ENCODE measurements at regions not wholly inside any gene's neighbourhood (a gene's known extent, or its start where the extent isn't known, plus 50 kb on each side); places are given as distances from the start of the nearest gene placed in this dataset.
A peak's percentile ranks its signal among the peaks of the same experiment; 100 is the strongest.

DNA sequence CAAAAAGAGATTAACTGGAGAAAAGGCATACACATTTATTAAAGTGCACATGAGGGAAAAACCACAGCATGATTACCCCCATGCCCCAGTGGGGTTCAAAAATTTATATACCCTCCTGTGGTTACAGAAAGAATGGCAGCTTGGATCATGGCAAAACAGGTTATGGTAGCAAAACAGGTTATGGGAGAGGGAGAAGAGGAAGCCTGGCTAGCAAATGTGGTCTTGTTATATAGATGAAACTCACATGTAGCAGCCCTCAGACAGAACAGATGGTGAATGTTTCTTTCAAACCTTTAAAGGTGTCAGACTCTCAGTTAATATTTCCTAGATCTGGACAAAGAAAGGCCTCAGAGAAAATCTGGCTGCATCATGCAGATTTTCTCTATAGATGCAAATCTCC is 178.2 kb upstream of the ZC3H15 start:
- no peak overlapping the region for H3K27ac ChIP-seq
- TF ChIP-seq ZFX (IDR thresholded peaks at IDR 0.05): no peak
- TF ChIP-seq, protein P1, sequence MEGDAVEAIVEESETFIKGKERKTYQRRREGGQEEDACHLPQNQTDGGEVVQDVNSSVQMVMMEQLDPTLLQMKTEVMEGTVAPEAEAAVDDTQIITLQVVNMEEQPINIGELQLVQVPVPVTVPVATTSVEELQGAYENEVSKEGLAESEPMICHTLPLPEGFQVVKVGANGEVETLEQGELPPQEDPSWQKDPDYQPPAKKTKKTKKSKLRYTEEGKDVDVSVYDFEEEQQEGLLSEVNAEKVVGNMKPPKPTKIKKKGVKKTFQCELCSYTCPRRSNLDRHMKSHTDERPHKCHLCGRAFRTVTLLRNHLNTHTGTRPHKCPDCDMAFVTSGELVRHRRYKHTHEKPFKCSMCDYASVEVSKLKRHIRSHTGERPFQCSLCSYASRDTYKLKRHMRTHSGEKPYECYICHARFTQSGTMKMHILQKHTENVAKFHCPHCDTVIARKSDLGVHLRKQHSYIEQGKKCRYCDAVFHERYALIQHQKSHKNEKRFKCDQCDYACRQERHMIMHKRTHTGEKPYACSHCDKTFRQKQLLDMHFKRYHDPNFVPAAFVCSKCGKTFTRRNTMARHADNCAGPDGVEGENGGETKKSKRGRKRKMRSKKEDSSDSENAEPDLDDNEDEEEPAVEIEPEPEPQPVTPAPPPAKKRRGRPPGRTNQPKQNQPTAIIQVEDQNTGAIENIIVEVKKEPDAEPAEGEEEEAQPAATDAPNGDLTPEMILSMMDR (conservative IDR thresholded peaks at IDR 0.05): 0 out of 2 replicates have a peak, but pooled peaks have one; percentile 7

DNA sequence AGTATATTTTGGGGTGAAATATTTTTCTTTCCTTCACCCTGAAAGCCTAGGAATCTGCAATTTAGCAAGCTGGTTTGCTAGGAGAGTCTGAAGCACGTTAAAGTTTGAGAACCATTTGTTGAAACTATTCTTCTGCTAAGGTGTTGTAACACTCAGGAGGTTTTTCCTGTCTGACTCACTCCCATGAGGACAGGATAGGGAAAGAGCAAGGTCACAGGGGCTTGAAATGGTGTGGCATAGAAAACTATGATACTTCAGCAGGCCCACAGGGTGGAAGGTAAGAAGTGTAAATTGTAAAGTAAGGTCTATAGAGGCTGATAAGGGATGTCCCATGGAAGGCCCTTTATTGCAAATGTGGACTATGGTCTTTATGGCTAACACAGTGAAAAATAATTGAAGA is 177.7 kb upstream of the ZC3H15 start:
- TF ChIP-seq ZFX (IDR thresholded peaks at IDR 0.05): no peak
- TF ChIP-seq, protein P1 (conservative IDR thresholded peaks at IDR 0.05): no peak
- H3K27ac ChIP-seq: no peak overlapping the region

DNA sequence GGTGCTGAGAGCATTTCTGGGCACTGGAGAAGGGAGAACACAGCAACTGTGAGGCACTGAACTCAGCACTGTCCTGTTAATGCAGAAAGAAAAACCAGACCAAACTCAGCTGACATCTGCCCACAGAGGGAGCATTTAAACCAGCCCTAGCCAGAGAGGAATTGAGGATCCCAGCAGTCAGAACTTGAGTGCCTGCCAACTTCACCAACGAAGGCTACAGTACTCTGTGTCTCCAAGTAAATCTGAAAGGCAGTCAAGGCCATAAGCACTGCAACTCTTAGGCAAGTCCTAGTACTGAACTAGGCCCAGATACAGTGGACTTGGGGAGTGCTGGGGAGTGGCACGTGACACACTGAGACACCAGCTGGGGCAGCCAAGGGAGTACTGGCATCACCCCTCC is 176.2 kb upstream of the ZC3H15 start:
- H3K27ac ChIP-seq: no peak overlapping the region
- TF ChIP-seq, protein P1 (conservative IDR thresholded peaks at IDR 0.05): no peak

DNA sequence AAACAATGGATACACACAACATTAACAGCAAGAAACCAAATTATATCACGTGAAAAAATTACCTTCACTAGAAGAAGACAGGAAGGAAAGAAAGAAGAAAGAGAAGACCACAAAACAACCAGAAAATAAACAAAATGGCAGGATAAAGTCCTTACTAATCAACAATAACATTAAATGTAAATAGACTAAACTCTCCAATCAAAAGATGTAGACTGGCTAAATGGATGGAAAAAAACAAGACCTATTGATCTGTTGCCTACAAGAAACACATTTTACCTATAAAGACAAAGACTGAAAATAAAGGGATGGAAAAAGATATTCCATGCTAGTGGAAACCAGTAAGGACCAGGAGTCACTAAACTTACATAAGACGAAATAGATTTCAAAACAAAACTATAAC is 167.0 kb upstream of the ZC3H15 start:
- no peak overlapping the region for H3K27ac ChIP-seq
- TF ChIP-seq, protein P1 (conservative IDR thresholded peaks at IDR 0.05): no peak
- no peak for TF ChIP-seq ZFX (IDR thresholded peaks at IDR 0.05)

DNA sequence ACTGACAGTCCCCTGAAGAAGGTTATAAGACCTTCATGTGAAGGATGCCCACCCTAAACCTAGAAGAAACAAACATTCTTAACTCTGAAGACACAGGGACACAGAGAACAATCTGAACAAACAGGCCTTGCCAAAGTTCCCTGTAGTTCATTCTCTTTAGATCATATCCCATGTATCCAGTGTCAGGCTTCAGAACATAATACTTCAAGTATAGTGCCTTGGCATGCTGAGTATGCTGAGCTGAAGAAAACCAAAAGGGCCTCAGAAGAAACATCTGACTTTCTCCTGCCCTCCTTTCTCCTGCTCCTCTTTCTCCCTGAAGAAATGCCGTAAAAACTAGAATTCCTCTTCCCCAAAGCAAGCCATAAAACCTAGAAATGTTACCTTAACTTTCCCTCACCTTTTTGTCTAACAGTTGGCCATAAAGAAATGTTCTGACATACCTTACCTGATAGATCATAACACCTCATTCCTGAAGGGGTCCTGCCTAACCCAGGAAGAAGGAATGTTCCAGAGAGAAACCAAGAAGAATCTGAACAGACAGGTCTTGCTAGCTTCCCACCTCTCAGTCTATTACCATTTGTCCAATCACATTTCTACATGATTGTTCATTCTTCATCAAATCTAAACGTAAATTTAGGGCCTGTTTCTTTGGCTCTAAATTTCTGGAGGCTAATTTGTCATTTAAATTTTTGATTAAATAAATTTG is 160.1 kb upstream of the ZC3H15 start:
- no peak overlapping the region for H3K27ac ChIP-seq
- TF ChIP-seq, protein P1 (conservative IDR thresholded peaks at IDR 0.05): no peak

DNA sequence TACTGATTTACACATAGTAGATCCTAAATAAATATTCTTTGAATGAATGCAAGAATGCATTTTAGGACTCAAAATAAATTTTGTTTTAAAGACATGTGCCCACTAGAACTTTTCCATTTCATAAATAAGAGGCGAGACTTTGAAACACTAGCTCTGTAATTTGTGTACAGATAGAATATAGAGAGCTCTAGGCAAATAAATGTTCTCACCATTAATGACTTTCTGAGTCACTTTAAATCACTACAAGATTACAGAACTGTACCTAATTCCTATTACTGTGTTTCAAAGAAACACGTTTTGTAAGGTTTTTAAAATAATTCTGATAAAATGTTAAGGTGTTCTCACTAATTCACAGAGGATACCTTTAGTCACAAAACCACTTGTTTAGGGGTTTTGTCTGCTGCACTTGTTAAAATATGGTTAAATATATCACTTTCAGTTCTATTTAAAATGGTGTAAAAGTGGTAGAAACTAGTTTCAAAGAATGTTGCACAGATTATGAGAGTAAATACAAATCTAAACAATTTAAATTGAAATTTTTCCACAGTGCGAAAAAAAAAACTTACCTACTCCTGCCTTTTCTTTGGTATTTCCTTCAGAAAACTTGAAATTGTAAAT is 158.7 kb upstream of the ZC3H15 start:
- TF ChIP-seq, protein P1 (conservative IDR thresholded peaks at IDR 0.05): no peak
- TF ChIP-seq ZFX (IDR thresholded peaks at IDR 0.05): no peak

DNA sequence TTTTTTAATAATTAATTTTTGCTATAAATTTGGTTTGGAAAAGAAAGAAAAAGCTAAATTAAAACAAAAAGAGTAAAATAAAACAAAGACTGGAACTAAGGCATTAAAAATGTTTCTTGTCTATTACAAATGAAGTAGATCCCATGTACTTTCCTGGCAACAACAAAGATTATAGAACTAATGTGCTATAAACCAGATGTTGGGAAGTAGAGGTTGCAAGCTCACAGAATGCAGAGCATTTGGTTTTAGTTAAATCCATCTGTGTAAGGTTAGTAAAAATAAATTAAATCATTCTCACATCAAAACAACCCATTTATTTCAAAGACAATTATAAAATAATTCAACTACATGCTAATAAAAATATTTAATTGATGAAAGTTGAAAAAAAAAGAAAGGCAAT is 157.2 kb upstream of the ZC3H15 start:
- H3K27ac ChIP-seq: no peak overlapping the region
- TF ChIP-seq, protein P1 (conservative IDR thresholded peaks at IDR 0.05): no peak
- no peak for TF ChIP-seq ZFX (IDR thresholded peaks at IDR 0.05)

More for the DNA sequence above, 158.7 kb upstream of the ZC3H15 start:
- H3K27ac ChIP-seq: no peak overlapping the region
